ENCODE measurements at regions not wholly inside any gene's neighbourhood (a gene's known extent, or its start where the extent isn't known, plus 50 kb on each side); places are given as distances from the start of the nearest gene placed in this dataset.

DNA sequence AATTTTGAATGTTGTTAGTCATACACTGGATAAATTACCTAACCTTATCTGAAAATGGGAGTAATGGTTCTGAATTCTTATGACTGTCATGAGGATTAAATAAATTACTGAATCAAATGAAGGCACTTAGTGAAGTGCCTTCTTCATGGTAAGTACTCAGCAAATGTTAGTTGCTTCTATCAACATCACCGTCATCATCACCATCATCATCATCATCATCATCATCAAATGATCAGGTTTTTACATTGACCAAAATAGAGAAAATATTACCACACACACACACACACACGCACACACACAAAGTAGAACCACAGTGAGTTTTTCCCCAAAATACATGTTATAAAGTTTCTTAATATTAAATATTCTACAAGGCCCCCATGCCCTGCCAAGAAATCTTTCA is 368.3 kb upstream of the FGF13 start:
- intact Hi-C loops (cut with DNase I) = no loop called here
- peaks cover 0 to 4% of the 10 kb centered on the region in 2 donors for H3K27me3 ChIP-seq
- peaks cover 0 to 8% (median 0%) of the 10 kb centered on the region in 4 donors for H3K4me1 ChIP-seq
- H3K27ac ChIP-seq = no peak overlapping the region
- WGBS (ENCODE audit: insufficient coverage, low coverage, low lambda C conversion rate, missing lambda C conversion rate) = 71% methylated on average over 2 of the region's 2 CpGs
- H3K4me3 ChIP-seq = no peak overlapping the region
- no peaks in the 10 kb centered on the region for H3K9me3 ChIP-seq
- TF ChIP-seq, protein P1, sequence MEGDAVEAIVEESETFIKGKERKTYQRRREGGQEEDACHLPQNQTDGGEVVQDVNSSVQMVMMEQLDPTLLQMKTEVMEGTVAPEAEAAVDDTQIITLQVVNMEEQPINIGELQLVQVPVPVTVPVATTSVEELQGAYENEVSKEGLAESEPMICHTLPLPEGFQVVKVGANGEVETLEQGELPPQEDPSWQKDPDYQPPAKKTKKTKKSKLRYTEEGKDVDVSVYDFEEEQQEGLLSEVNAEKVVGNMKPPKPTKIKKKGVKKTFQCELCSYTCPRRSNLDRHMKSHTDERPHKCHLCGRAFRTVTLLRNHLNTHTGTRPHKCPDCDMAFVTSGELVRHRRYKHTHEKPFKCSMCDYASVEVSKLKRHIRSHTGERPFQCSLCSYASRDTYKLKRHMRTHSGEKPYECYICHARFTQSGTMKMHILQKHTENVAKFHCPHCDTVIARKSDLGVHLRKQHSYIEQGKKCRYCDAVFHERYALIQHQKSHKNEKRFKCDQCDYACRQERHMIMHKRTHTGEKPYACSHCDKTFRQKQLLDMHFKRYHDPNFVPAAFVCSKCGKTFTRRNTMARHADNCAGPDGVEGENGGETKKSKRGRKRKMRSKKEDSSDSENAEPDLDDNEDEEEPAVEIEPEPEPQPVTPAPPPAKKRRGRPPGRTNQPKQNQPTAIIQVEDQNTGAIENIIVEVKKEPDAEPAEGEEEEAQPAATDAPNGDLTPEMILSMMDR (IDR thresholded peaks at IDR 0.05) = no peak
- TF ChIP-seq POLR2A (IDR thresholded peaks at IDR 0.05) = no peak
- DNase-seq = no peak
- no peaks in the 10 kb centered on the region for H3K36me3 ChIP-seq
- no peak for ATAC-seq

DNA sequence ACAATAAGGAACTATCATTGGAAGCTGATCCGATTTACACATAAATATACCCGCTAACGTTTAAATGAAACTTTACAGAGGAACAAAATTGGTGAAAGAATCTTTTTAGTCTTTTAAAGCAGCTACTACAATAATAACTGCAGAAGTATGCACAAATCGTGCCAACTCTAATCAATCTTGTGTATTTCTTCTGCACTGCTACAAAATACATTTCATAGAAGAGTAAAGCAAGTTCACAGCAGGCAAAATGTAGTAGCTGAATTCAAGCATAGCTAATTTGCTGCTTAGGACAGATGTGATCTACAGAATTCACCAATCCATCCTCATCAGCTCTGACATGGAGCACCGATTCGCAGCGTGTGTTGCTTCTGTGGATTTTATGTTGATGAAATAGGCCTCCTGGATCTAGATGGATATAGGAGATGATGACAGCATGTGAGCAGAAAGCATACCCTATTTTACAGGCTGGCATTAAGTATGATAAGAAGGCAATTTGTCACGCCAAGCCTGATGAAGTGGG is 367.3 kb upstream of the FGF13 start:
- Histone ChIP-seq H3K27ac (no peak overlapping the region), H3K9me3 (no peaks in the 10 kb centered on the region), H3K4me1 (peaks cover 0 to 8% (median 0%) of the 10 kb centered on the region in 4 donors), H3K36me3 (no peaks in the 10 kb centered on the region), H3K27me3 (peaks cover 0 to 7% of the 10 kb centered on the region in 2 donors), H3K4me3 (no peak overlapping the region)
- ATAC-seq = no peak
- no peak for DNase-seq
- WGBS (ENCODE audit: insufficient coverage, low coverage, low lambda C conversion rate, missing lambda C conversion rate) = 47% methylated on average over 8 of the region's 8 CpGs
- intact Hi-C loops (cut with DNase I) = no loop called here
- no peak for TF ChIP-seq POLR2A (IDR thresholded peaks at IDR 0.05)

DNA sequence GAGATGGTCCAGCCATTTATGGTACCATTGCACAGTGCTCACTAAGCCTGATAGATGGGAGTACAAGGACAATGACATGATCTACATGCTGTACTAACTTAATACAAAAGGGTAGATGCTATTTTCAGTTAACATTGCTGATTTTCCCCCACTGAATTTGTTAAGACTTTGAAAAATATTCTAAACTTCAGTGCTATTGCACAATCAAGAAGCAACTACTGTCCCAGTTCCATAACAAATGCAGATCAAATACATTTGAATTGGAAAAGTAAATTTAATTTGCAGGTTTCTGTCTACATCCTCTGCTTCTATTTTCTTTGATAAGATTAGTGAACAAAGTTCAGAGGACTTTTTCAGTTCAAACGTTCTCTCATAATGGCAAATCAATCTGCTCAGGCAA is 366.8 kb upstream of the FGF13 start:
- TF ChIP-seq, protein P1 (IDR thresholded peaks at IDR 0.05) = no peak
- no peak for TF ChIP-seq POLR2A (IDR thresholded peaks at IDR 0.05)

DNA sequence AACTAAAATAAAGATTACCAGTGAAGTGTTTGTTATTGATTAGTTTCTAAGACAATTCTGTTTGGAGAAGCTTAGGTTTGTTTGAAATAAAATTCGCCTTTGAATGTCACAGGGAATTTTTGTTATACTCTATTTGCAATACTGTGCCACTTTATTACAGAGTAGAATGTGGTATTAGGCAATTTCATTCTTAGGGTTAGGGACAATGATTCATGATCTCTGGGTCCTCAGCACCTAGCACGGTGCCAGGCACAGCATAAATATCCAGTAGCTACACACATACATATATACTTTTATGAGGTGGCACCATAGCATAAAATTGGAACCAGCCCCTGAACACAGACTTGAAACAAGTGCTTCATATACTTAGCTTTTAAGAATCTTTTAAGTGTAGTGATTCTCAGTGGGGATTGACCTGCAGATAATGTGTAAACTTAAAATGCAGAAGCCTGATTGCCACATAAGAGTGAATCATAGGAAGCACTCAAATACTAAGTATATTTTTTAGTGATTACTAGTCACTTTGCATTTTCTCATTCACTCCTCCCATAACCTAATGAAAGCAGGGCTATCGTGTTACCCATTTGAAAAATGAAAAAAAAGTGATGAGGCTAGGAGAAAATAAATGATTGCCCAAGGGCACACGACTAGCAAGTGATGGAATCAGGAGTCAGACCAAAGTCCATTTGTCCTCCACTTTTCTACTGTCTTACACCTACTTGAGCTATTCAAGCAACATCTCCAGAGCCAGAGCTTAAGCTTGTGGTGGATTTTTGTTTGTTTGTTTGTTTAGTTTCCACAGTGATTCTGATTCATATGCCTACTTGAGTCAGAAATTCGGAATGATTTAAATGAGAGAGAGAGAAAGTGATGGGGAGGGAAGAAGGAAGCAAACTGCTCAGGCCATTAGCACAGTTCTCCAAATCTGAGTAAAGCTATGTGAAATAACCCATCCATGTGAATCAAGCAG is 366.0 kb upstream of the FGF13 start:
- no peak for TF ChIP-seq POLR2A (IDR thresholded peaks at IDR 0.05)
- TF ChIP-seq, protein P1 (IDR thresholded peaks at IDR 0.05) = no peak
- peaks cover 0 to 7% of the 10 kb centered on the region in 2 donors for H3K27me3 ChIP-seq
- intact Hi-C loops (cut with DNase I) = no loop called here
- no peak overlapping the region for H3K27ac ChIP-seq
- peaks cover 0 to 8% (median 0%) of the 10 kb centered on the region in 4 donors for H3K4me1 ChIP-seq
- no peaks in the 10 kb centered on the region for H3K9me3 ChIP-seq
- DNase-seq = no peak
- no peak overlapping the region for H3K4me3 ChIP-seq
- H3K36me3 ChIP-seq = no peaks in the 10 kb centered on the region
- WGBS (ENCODE audit: insufficient coverage, low coverage, low lambda C conversion rate, missing lambda C conversion rate) = 37% methylated on average over 5 of the region's 5 CpGs
- ATAC-seq = no peak

More for the DNA sequence above, 366.8 kb upstream of the FGF13 start:
- Histone ChIP-seq H3K9me3 (no peaks in the 10 kb centered on the region), H3K27ac (no peak overlapping the region), H3K27me3 (peaks cover 0 to 7% of the 10 kb centered on the region in 2 donors), H3K4me1 (peaks cover 0 to 8% (median 0%) of the 10 kb centered on the region in 4 donors), H3K4me3 (no peak overlapping the region), H3K36me3 (no peaks in the 10 kb centered on the region)
- no peak for DNase-seq
- intact Hi-C loops (cut with DNase I) = no loop called here
- WGBS (ENCODE audit: insufficient coverage, low coverage, low lambda C conversion rate, missing lambda C conversion rate) = 9% methylated on average over 1 of the region's 1 CpG
- ATAC-seq = peak in 1 of 4 donors; percentile 36

DNA sequence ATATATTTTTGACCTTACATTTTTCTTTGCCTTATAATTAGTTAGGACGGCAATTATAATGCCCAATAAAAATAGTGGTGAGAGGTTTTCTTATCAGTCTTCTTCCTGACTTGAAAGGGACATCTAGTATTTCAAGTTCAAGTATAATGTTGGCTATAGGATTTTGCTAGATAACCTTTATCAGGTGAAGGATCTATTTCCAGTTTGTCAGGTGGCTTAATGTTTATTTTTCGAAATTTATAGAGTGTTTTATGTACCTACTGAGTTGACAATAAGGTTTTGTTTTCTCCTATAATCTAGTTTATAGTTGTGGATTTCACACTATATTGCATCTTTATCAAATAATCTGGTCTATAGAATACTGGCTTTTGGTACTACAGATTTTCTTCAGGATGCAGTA is 351.8 kb upstream of the FGF13 start:
- no peak overlapping the region for H3K4me3 ChIP-seq
- DNase-seq = no peak
- TF ChIP-seq, protein P1 (IDR thresholded peaks at IDR 0.05) = no peak
- TF ChIP-seq POLR2A (IDR thresholded peaks at IDR 0.05) = no peak
- no peaks in the 10 kb centered on the region for H3K36me3 ChIP-seq
- ATAC-seq = no peak
- 34% methylated on average over 2 of the region's 2 CpGs for WGBS (ENCODE audit: insufficient coverage, low coverage, low lambda C conversion rate, missing lambda C conversion rate)
- intact Hi-C loops (cut with DNase I) = no loop called here
- H3K9me3 ChIP-seq = no peaks in the 10 kb centered on the region
- no peak overlapping the region for H3K27ac ChIP-seq
- H3K4me1 ChIP-seq = no peaks in the 10 kb centered on the region
- H3K27me3 ChIP-seq = no peaks in the 10 kb centered on the region
